HL-60 (cell line): ENCODE measurements at regions not wholly inside any gene's neighbourhood (a gene's known extent, or its start where the extent isn't known, plus 50 kb on each side); places are given as distances from the start of the nearest gene placed in this dataset.

Experiments
- CTCF ChIP-seq: IDR thresholded peaks from one replicate; pipeline ENCODE4 v1.5.1; 2011; ENCODE audit warnings: low read length, control low read depth, inconsistent platforms; ENCODE audit not compliant: insufficient read depth
- GABPA ChIP-seq: IDR thresholded peaks from 2 replicates; pipeline ENCODE4 v1.6.1; 2012; ENCODE audit warnings: low read depth
- POLR2AphosphoS5 ChIP-seq: IDR thresholded peaks from 2 replicates; pipeline ENCODE4 v1.6.1; 2012; ENCODE audit warnings: low read depth
- SPI1 ChIP-seq: IDR thresholded peaks from 2 replicates; pipeline ENCODE4 v1.6.1; 2012; ENCODE audit warnings: low read depth, mild to moderate bottlenecking, borderline replicate concordance

GRCh38 chr4:30802622-30803323 lies 82.6 kb downstream of the PCDH7 start:
- TF ChIP-seq CTCF (no peak), POLR2AphosphoS5 (no peak), GABPA (no peak), SPI1 (no peak)
